HEK293 (cell line): ENCODE measurements at regions not wholly inside any gene's neighbourhood (a gene's known extent, or its start where the extent isn't known, plus 50 kb on each side); places are given as distances from the start of the nearest gene placed in this dataset.

Experiments
- BCL11A ChIP-seq: fragments of 450-650 bp; formaldehyde crosslinking; IDR thresholded peaks from 2 replicates; pipeline ENCODE4 v1.5.1; 2016; ENCODE audit warnings: low read depth, missing biosample characterization, missing genetic modification characterization
- CTCF ChIP-seq: fragments of 450-650 bp; formaldehyde crosslinking; IDR thresholded peaks from 2 replicates; pipeline ENCODE4 v1.5.1; 2016; ENCODE audit warnings: missing biosample characterization, missing genetic modification characterization
- IKZF3 ChIP-seq: fragments of 450-650 bp; IDR thresholded peaks from 2 replicates; pipeline ENCODE4 v1.5.0; 2018; ENCODE audit warnings: missing biosample characterization, mild to moderate bottlenecking, missing genetic modification characterization, moderate library complexity
- TCF7L2 ChIP-seq: IDR thresholded peaks from 2 replicates; pipeline ENCODE4 v1.6.1; 2011; ENCODE audit warnings: low read depth, mild to moderate bottlenecking, inconsistent platforms, low read length, moderate library complexity, borderline replicate concordance
- ZNF274 ChIP-seq, 2 experiments: fragments of 200-500 bp in 1 of 2; fragments of 450-650 bp in 1 of 2; sonication (Bioruptor generic) in 1 of 2; formaldehyde crosslinking in 1 of 2; IDR thresholded peaks; 2 replicates each; pipeline versions ENCODE4 v1.5.1 to v1.6.1; 2014 to 2016; ENCODE audit warnings: borderline replicate concordance in 1 of 2, inconsistent platforms in 1 of 2, low read length in 1 of 2, missing biosample characterization in 1 of 2, missing genetic modification characterization in 1 of 2
- ZNF280C ChIP-seq: fragments of 450-650 bp; formaldehyde crosslinking; IDR thresholded peaks from 2 replicates; pipeline ENCODE4 v1.5.1; 2016; ENCODE audit warnings: missing biosample characterization, missing genetic modification characterization
- ZNF362 ChIP-seq: fragments of 450-650 bp; formaldehyde crosslinking; IDR thresholded peaks from 2 replicates; pipeline ENCODE4 v1.5.1; 2016; ENCODE audit warnings: missing biosample characterization, missing genetic modification characterization
- ZNF639 ChIP-seq: fragments of 450-650 bp; formaldehyde crosslinking; IDR thresholded peaks from 2 replicates; pipeline ENCODE4 v1.5.1; 2016; ENCODE audit warnings: missing biosample characterization, missing genetic modification characterization

- TF ChIP-seq ZNF639: no peak
- no peak for TF ChIP-seq BCL11A (tag by site-specific recombination)
- TF ChIP-seq CTCF (tag by site-specific recombination): no peak
- no peak for TF ChIP-seq TCF7L2
- TF ChIP-seq ZNF280C (tag by site-specific recombination): no peak
- TF ChIP-seq IKZF3 (tag by site-specific recombination): no peak
- TF ChIP-seq ZNF274 (IDR thresholded peaks at IDR 0.05; ENCODE audit: low read length): no peak
- no peak for TF ChIP-seq ZNF274 (tag by site-specific recombination; IDR thresholded peaks at IDR 0.05; ENCODE audit: borderline replicate concordance)
- no peak for TF ChIP-seq ZNF362
Observed at GRCh38 chr10:33638891-33639290, 304.4 kb upstream of the NRP1 start.
